Peyer's patch (tissue), 4 donors: ENCODE measurements at regions not wholly inside any gene's neighbourhood (a gene's known extent, or its start where the extent isn't known, plus 50 kb on each side); places are given as distances from the start of the nearest gene placed in this dataset.

Source experiments
- DNase-seq, 3 donors: peaks; one replicate each; pipeline ENCODE4 v3.0.0-alpha.2; 2017 to 2019
- H3K27ac ChIP-seq, 4 donors: fragments of 200-600 bp; sonication (generic); one replicate each; pipeline ENCODE4 v1.5.1; 2016 to 2019
- H3K27me3 ChIP-seq, 2 donors: fragments of 200-600 bp; sonication (generic); one replicate each; pipeline ENCODE4 v1.5.1; 2019
- H3K36me3 ChIP-seq, 3 donors: fragments of 200-600 bp; sonication (generic); one replicate each; pipeline ENCODE4 v1.5.1; 2016 to 2019
- H3K4me1 ChIP-seq, 4 donors: fragments of 200-600 bp; sonication (generic); one replicate each; pipeline ENCODE4 v1.5.1; 2016 to 2019
- H3K4me3 ChIP-seq, 4 donors: fragments of 200-600 bp; sonication (generic); 1 replicate in 3 of 4; 2 replicates in 1 of 4; pipeline ENCODE4 v1.5.1; 2016 to 2019; ENCODE audit warnings: mild to moderate bottlenecking in 1 of 4
- H3K9me3 ChIP-seq, 4 donors: fragments of 200-600 bp; sonication (generic); one replicate each; pipeline ENCODE4 v1.5.1; 2016 to 2019; ENCODE audit warnings: mild to moderate bottlenecking in 1 of 4
- CTCF ChIP-seq, 6 experiments: fragments of 450-650 bp in 4 of 6; fragments of 200-600 bp in 2 of 6; sonication (generic) in 1 of 6; IDR thresholded peaks; one replicate each; pipeline ENCODE4 v1.5.1; 2017 to 2019; ENCODE audit warnings: antibody characterized with exemption in 6 of 6, mild to moderate bottlenecking in 3 of 6, moderate library complexity in 1 of 6
- POLR2A ChIP-seq, 2 donors: fragments of 450-650 bp; IDR thresholded peaks; one replicate each; pipeline ENCODE4 v1.5.1; 2017; ENCODE audit warnings: antibody characterized with exemption in 2 of 2, mild to moderate bottlenecking in 2 of 2, moderate library complexity in 2 of 2

GRCh38 chr12:124477107-124477915 is 90.1 kb downstream of the NCOR2 start:
- peaks cover 0 to 24% (median 14%) of the 10 kb centered on the region in 4 donors for H3K4me1 ChIP-seq
- H3K27me3 ChIP-seq: no peaks in the 10 kb centered on the region
- H3K27ac ChIP-seq: peak overlapping the region in 1 of 4 donors; percentile 5
- no peaks in the 10 kb centered on the region for H3K9me3 ChIP-seq
- H3K4me3 ChIP-seq: no peak overlapping the region
- peaks cover 0 to 51% (median 0%) of the 10 kb centered on the region in 3 donors for H3K36me3 ChIP-seq
- DNase-seq: no peak
- no peak for TF ChIP-seq POLR2A (IDR thresholded peaks at IDR 0.05)

- peaks cover 0 to 54% (median 0%) of the 10 kb centered on the region in 3 donors for H3K36me3 ChIP-seq
- no peak overlapping the region for H3K4me3 ChIP-seq
- H3K27me3 ChIP-seq: no peaks in the 10 kb centered on the region
- DNase-seq: no peak
- H3K27ac ChIP-seq: no peak overlapping the region
- H3K9me3 ChIP-seq: no peaks in the 10 kb centered on the region
- peaks cover 0 to 17% (median 10%) of the 10 kb centered on the region in 4 donors for H3K4me1 ChIP-seq
- TF ChIP-seq POLR2A (IDR thresholded peaks at IDR 0.05) (no peak), CTCF (IDR thresholded peaks at IDR 0.05) (no peak)
Observed at GRCh38 chr12:124476011-124476400, 91.4 kb downstream of the NCOR2 start.

DNA sequence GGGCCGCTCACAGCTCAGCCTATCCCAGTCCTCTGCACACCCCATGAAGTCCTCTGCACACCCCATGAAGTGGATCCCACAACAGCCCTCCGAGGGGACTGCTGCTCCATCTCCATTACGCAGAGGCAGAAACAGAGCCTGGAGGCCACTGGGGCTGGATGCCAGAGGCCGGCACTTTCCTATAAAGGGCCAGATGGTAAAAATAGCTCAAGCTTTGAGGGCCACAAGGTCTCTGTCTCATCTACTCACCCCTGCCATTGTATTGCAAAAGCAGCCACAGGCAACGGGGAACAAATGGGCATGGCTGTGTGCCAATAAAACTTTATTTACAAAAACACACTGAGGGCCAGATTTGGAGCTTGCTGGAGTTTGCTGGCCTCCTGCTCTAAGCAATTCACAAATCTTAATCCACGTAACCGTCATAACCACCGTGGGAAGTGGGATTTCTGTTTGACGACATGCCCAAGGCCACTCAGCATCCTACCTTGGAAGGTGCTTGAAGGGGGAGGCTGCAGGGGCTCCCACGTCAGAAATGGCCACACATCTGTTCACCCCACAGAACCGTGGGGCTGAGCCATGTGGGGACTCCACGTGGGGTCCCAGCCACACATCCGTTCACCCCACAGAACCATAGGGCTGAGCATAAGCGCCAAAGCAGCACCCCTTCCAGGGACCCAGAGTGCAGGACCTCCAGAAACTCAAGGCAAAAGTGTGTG is 92.0 kb downstream of the NCOR2 start:
- no peak for DNase-seq
- H3K36me3 ChIP-seq: peaks cover 0 to 59% (median 0%) of the 10 kb centered on the region in 3 donors
- peaks cover 0 to 11% (median 7%) of the 10 kb centered on the region in 4 donors for H3K4me1 ChIP-seq
- no peak overlapping the region for H3K4me3 ChIP-seq
- no peak overlapping the region for H3K27ac ChIP-seq
- no peaks in the 10 kb centered on the region for H3K27me3 ChIP-seq
- TF ChIP-seq POLR2A (IDR thresholded peaks at IDR 0.05) (no peak), CTCF (IDR thresholded peaks at IDR 0.05) (no peak)
- no peaks in the 10 kb centered on the region for H3K9me3 ChIP-seq

GRCh38 chr12:124474709-124475108 is 92.7 kb downstream of the NCOR2 start:
- H3K4me3 ChIP-seq: no peak overlapping the region
- peaks cover 0 to 67% (median 0%) of the 10 kb centered on the region in 3 donors for H3K36me3 ChIP-seq
- H3K27ac ChIP-seq: no peak overlapping the region
- TF ChIP-seq POLR2A (IDR thresholded peaks at IDR 0.05) (no peak), CTCF (IDR thresholded peaks at IDR 0.05) (no peak)
- no peak for DNase-seq
- no peaks in the 10 kb centered on the region for H3K27me3 ChIP-seq
- peaks cover 0 to 4% (median 1%) of the 10 kb centered on the region in 4 donors for H3K4me1 ChIP-seq
- H3K9me3 ChIP-seq: no peaks in the 10 kb centered on the region

GRCh38 chr12:124472690-124473279 is 94.6 kb downstream of the NCOR2 start:
- H3K27ac ChIP-seq: no peak overlapping the region
- DNase-seq: no peak
- H3K27me3 ChIP-seq: no peaks in the 10 kb centered on the region
- no peak for TF ChIP-seq CTCF (IDR thresholded peaks at IDR 0.05)
- TF ChIP-seq POLR2A (IDR thresholded peaks at IDR 0.05): no peak
- peaks cover 0 to 73% (median 0%) of the 10 kb centered on the region in 3 donors for H3K36me3 ChIP-seq
- H3K4me3 ChIP-seq: no peak overlapping the region
- no peaks in the 10 kb centered on the region for H3K4me1 ChIP-seq
- H3K9me3 ChIP-seq: peaks cover 0 to 6% (median 0%) of the 10 kb centered on the region in 4 donors
